ENCODE measurements at regions not wholly inside any gene's neighbourhood (a gene's known extent, or its start where the extent isn't known, plus 50 kb on each side); places are given as distances from the start of the nearest gene placed in this dataset.

- TF ChIP-seq USF1 (IDR thresholded peaks at IDR 0.05) (no peak), RAD21 (IDR thresholded peaks at IDR 0.05; ENCODE audit: low read depth) (no peak), CEBPB (IDR thresholded peaks at IDR 0.05) (no peak), MAX (IDR thresholded peaks at IDR 0.05) (no peak), TAF1 (IDR thresholded peaks at IDR 0.05; ENCODE audit: low read depth) (no peak), EGR1 (IDR thresholded peaks at IDR 0.05) (no peak), REST (IDR thresholded peaks at IDR 0.05; ENCODE audit: low read depth) (no peak), FOXM1 (IDR thresholded peaks at IDR 0.05; ENCODE audit: borderline replicate concordance, low read depth) (no peak), CREB1 (IDR thresholded peaks at IDR 0.05; ENCODE audit: low read depth) (no peak), EP300 (IDR thresholded peaks at IDR 0.05; ENCODE audit: borderline replicate concordance) (no peak), TCF12 (IDR thresholded peaks at IDR 0.05; ENCODE audit: low read depth) (no peak), YY1 (IDR thresholded peaks at IDR 0.05; ENCODE audit: low read depth) (no peak)
These were observed 202.5 kb downstream of the SATB1 start for GRCh38 chr3:18222686-18223085.

All from Ishikawa (cell line).